IMR-90 (cell line): ENCODE measurements at regions not wholly inside any gene's neighbourhood (a gene's known extent, or its start where the extent isn't known, plus 50 kb on each side); places are given as distances from the start of the nearest gene placed in this dataset.

Source experiments
- ATAC-seq: fragments of 200-7000 bp; cut with Tn5 transposase; 2 replicates; pipeline ENCODE4 v1.9.1; 2020; ENCODE audit warnings: low read depth, mild to moderate bottlenecking, moderate library complexity
- BruUV-seq: library from RNA; stranded (reverse); fragments of 400-500 nt; replicated peaks from 2 replicates; lab custom pipeline; 2021; lab: Mats Ljungman, UMichigan
- CTCF ChIA-PET: fragments of 300-600 bp; formaldehyde crosslinking; extraction: SDS; loops from one replicate; lab custom pipeline; 2021; ENCODE audit warnings: antibody characterized with exemption; lab: Yijun Ruan, JAX
- POLR2A ChIA-PET: fragments of 300-600 bp; sonication (Branson Sonifier 250); formaldehyde crosslinking; loops from one replicate; lab custom pipeline; 2022; ENCODE audit warnings: antibody characterized with exemption; ENCODE audit not compliant: unreplicated experiment; lab: Charles Lee
- DNase-seq: peaks from one replicate; pipeline ENCODE4 v3.0.0; 2013
- H2AFZ ChIP-seq: replicated peaks from 2 replicates; pipeline ENCODE3; 2013; ENCODE audit warnings: low read length, mild to moderate bottlenecking; ENCODE audit not compliant: poor library complexity
- H2AK5ac ChIP-seq: 2 replicates; pipeline ENCODE4 v1.6.1; 2013; ENCODE audit warnings: low read depth, low read length, inconsistent platforms
- H2AK9ac ChIP-seq: replicated peaks from 2 replicates; pipeline ENCODE3; 2013; ENCODE audit warnings: mild to moderate bottlenecking, low read depth, low read length, moderate library complexity; ENCODE audit not compliant: poor library complexity
- H2BK120ac ChIP-seq: 2 replicates; pipeline ENCODE4 v1.6.1; 2013; ENCODE audit warnings: low read depth, low read length, inconsistent platforms
- H2BK15ac ChIP-seq: 3 replicates; pipeline ENCODE4 v1.6.1; 2013; ENCODE audit warnings: low read depth, low read length, inconsistent platforms
- H2BK20ac ChIP-seq: 2 replicates; pipeline ENCODE4 v1.6.1; 2013; ENCODE audit warnings: low read depth, mild to moderate bottlenecking, inconsistent platforms, low read length, moderate library complexity
- H2BK5ac ChIP-seq: 2 replicates; pipeline ENCODE4 v1.6.1; 2013; ENCODE audit warnings: mild to moderate bottlenecking, low read depth, low read length, inconsistent platforms; ENCODE audit not compliant: poor library complexity, severe bottlenecking
- H3K14ac ChIP-seq: replicated peaks from 2 replicates; pipeline ENCODE4 v1.6.1; 2013; ENCODE audit warnings: low read depth, low read length, inconsistent platforms
- H3K18ac ChIP-seq: 2 replicates; pipeline ENCODE4 v1.6.1; 2013; ENCODE audit warnings: low read depth, low read length, control low read depth
- H3K23ac ChIP-seq: 2 replicates; pipeline ENCODE4 v1.6.1; 2013; ENCODE audit warnings: low read depth, low read length, inconsistent platforms
- H3K27ac ChIP-seq: 2 replicates; pipeline ENCODE4 v1.5.1; 2013; ENCODE audit warnings: mild to moderate bottlenecking, control low read depth, low read length; ENCODE audit not compliant: insufficient read depth
- H3K27me3 ChIP-seq: 2 replicates; pipeline ENCODE4 v1.6.1; 2013; ENCODE audit warnings: low read length; ENCODE audit not compliant: control insufficient read depth, insufficient read depth
- H3K36me3 ChIP-seq: 2 replicates; pipeline ENCODE4 v1.6.1; 2013; ENCODE audit warnings: low read length, mixed read lengths; ENCODE audit not compliant: control insufficient read depth, insufficient read depth
- H3K4ac ChIP-seq: 2 replicates; pipeline ENCODE4 v1.6.1; 2013; ENCODE audit warnings: low read depth, low read length, inconsistent platforms
- H3K4me1 ChIP-seq: 2 replicates; pipeline ENCODE4 v1.6.1; 2013; ENCODE audit warnings: low read length, mixed read lengths; ENCODE audit not compliant: control insufficient read depth, insufficient read depth
- H3K4me2 ChIP-seq: 2 replicates; pipeline ENCODE4 v1.6.1; 2013; ENCODE audit warnings: low read depth, mild to moderate bottlenecking, control low read depth, low read length, moderate library complexity
- H3K4me3 ChIP-seq: 2 replicates; pipeline ENCODE4 v1.5.1; 2013; ENCODE audit warnings: low read depth, mild to moderate bottlenecking, control low read depth, low read length, moderate library complexity; ENCODE audit not compliant: insufficient read depth
- H3K56ac ChIP-seq: 2 replicates; pipeline ENCODE4 v1.6.1; 2013; ENCODE audit warnings: low read length, inconsistent platforms; ENCODE audit not compliant: insufficient read depth; ENCODE audit errors: extremely low read depth
- H3K79me1 ChIP-seq, 2 experiments: 2 replicates each; pipeline ENCODE4 v1.6.1; 2013; ENCODE audit warnings: low read length in 2 of 2, inconsistent platforms in 1 of 2, low read depth in 1 of 2
- H3K9ac ChIP-seq: 2 replicates; pipeline ENCODE4 v1.6.1; 2013; ENCODE audit warnings: low read depth, low read length, control low read depth
- H3K9me1 ChIP-seq: 2 replicates; pipeline ENCODE4 v1.6.1; 2013; ENCODE audit warnings: low read length, inconsistent platforms; ENCODE audit not compliant: insufficient read depth
- H3K9me3 ChIP-seq: 2 replicates; pipeline ENCODE4 v1.6.1; 2013; ENCODE audit warnings: low read length; ENCODE audit not compliant: control insufficient read depth, insufficient read depth
- H4K20me1 ChIP-seq: 2 replicates; pipeline ENCODE4 v1.6.1; 2013; ENCODE audit warnings: low read length, inconsistent platforms; ENCODE audit not compliant: insufficient read depth
- H4K5ac ChIP-seq: 2 replicates; pipeline ENCODE4 v1.6.1; 2013; ENCODE audit warnings: mild to moderate bottlenecking, low read depth, low read length, control low read depth
- H4K8ac ChIP-seq, 2 experiments: 2 replicates each; pipeline ENCODE4 v1.6.1; 2013; ENCODE audit warnings: low read depth in 2 of 2, low read length in 2 of 2, control low read depth in 1 of 2, inconsistent platforms in 1 of 2
- H4K91ac ChIP-seq: 2 replicates; pipeline ENCODE4 v1.6.1; 2013; ENCODE audit warnings: low read depth, low read length, inconsistent platforms; ENCODE audit not compliant: insufficient read depth
- BHLHE40 ChIP-seq: fragments of 150-350 bp; IDR thresholded peaks from 2 replicates; pipeline ENCODE4 v1.6.1; 2016; ENCODE audit warnings: mild to moderate bottlenecking, low read depth, low read length
- CEBPB ChIP-seq: IDR thresholded peaks from 2 replicates; pipeline ENCODE4 v1.6.1; 2012; ENCODE audit warnings: low read depth, low read length, improper control_type of control experiment
- CHD1 ChIP-seq: IDR thresholded peaks from 2 replicates; pipeline ENCODE4 v1.6.1; 2012; ENCODE audit warnings: low read depth, low read length, improper control_type of control experiment
- CTCF ChIP-seq: conservative IDR thresholded peaks from 2 replicates; pipeline ENCODE4 v1.5.1; 2012; ENCODE audit warnings: mild to moderate bottlenecking, low read depth, low read length, improper control_type of control experiment
- ELK1 ChIP-seq: fragments of 150-350 bp; IDR thresholded peaks from 2 replicates; pipeline ENCODE4 v1.6.1; 2016; ENCODE audit warnings: low read depth, mild to moderate bottlenecking, low read length, moderate library complexity, borderline replicate concordance
- FOS ChIP-seq: fragments of 150-350 bp; IDR thresholded peaks from 2 replicates; pipeline ENCODE4 v1.6.1; 2016; ENCODE audit warnings: low read depth, low read length
- MAFK ChIP-seq: IDR thresholded peaks from 2 replicates; pipeline ENCODE4 v1.6.1; 2012; ENCODE audit warnings: low read depth, low read length, improper control_type of control experiment
- MAZ ChIP-seq: IDR thresholded peaks from 2 replicates; pipeline ENCODE4 v1.6.1; 2012; ENCODE audit warnings: low read depth, mild to moderate bottlenecking, low read length, improper control_type of control experiment, moderate library complexity, borderline replicate concordance
- MXI1 ChIP-seq: IDR thresholded peaks from 2 replicates; pipeline ENCODE4 v1.6.1; 2012; ENCODE audit warnings: low read depth, mild to moderate bottlenecking, low read length, moderate library complexity, borderline replicate concordance
- NFE2L2 ChIP-seq: fragments of 150-350 bp; IDR thresholded peaks from 2 replicates; pipeline ENCODE4 v1.6.1; 2016; ENCODE audit warnings: low read depth, mild to moderate bottlenecking, low read length
- POLR2A ChIP-seq: IDR thresholded peaks from 2 replicates; pipeline ENCODE4 v1.6.1; 2012; ENCODE audit warnings: mild to moderate bottlenecking, low read depth, low read length
- RAD21 ChIP-seq: IDR thresholded peaks from 2 replicates; pipeline ENCODE4 v1.6.1; 2012; ENCODE audit warnings: low read length, improper control_type of control experiment
- RCOR1 ChIP-seq: IDR thresholded peaks from 2 replicates; pipeline ENCODE4 v1.6.1; 2012; ENCODE audit warnings: mild to moderate bottlenecking, low read length, improper control_type of control experiment; ENCODE audit not compliant: insufficient replicate concordance
- RFX5 ChIP-seq: IDR thresholded peaks from 2 replicates; pipeline ENCODE4 v1.8.0; 2012; ENCODE audit warnings: low read depth, mild to moderate bottlenecking, low read length, moderate library complexity
- SMC3 ChIP-seq: fragments of 150-350 bp; IDR thresholded peaks from 2 replicates; pipeline ENCODE4 v1.6.1; 2016; ENCODE audit warnings: low read depth, mild to moderate bottlenecking, antibody characterized with exemption, low read length, moderate library complexity
- USF2 ChIP-seq: fragments of 150-350 bp; IDR thresholded peaks from 2 replicates; pipeline ENCODE4 v1.6.1; 2017; ENCODE audit warnings: mild to moderate bottlenecking, antibody characterized with exemption, low read length, low read depth
- WGBS, 2 experiments: methylation state at CpG; one replicate each; pipeline versions ENCODE4 v1.1.5 to v1.1.7; 2013; ENCODE audit warnings: missing lambda C conversion rate in 2 of 2; ENCODE audit not compliant: insufficient read length in 1 of 2; ENCODE audit errors: extremely low coverage in 2 of 2; 5-methylcytosine and 5-hydroxymethylcytosine counted together
- dilution Hi-C: fragments of 300-500 bp; cut with HindIII; formaldehyde crosslinking; loops from one replicate; pipeline ENCODE4 v1.14.3; 2018; ENCODE audit warnings: low sequenced_read_pairs; ENCODE audit not compliant: unreplicated experiment
- in situ Hi-C: fragments of 300-500 bp; cut with MboI; formaldehyde crosslinking; loops from 3 replicates; pipeline ENCODE4 v1.14.3; 2019; ENCODE audit warnings: low sequenced_read_pairs, inconsistent platforms, mixed read lengths
- intact Hi-C: fragments of 100-400 bp; cut with micrococcal nuclease; formaldehyde crosslinking; loops from 2 replicates; pipeline ENCODE4 v1.10.0; 2022

DNA sequence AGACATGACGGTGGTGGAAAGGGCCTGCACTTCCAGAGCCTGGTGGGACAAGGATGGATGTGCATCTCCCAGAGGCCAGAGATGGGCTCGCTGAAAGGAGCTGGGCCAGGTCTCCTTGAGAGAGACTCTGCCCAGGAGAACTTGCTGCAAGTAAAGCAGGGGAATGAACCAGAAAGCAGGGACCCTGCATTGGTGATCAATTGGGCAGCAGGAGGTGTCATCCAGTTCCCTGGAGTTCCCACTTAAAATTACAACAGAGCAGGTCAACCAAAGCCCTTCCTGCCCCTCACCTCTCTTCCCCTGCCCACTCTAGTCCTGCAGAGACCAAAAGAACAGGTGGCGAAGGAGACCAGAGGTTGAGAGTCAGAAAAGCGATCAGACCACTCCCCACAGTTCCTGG lies 69.7 kb upstream of the CAB39 start:
- no peak overlapping the region for H2BK120ac ChIP-seq
- POLR2A ChIA-PET: no interaction called here
- no peaks in the 10 kb centered on the region for H4K20me1 ChIP-seq
- no peak overlapping the region for H4K8ac ChIP-seq
- H3K23ac ChIP-seq: no peak overlapping the region
- H3K14ac ChIP-seq: no peak overlapping the region
- no peak overlapping the region for H3K4me2 ChIP-seq
- H3K9ac ChIP-seq: no peak overlapping the region
- H4K91ac ChIP-seq: no peak overlapping the region
- H2BK15ac ChIP-seq: no peak overlapping the region
- H2AK9ac ChIP-seq: no peak overlapping the region
- no peak overlapping the region for H2AK5ac ChIP-seq
- no TSS peak for BruUV-seq
- no peaks in the 10 kb centered on the region for H3K36me3 ChIP-seq
- no peak for ATAC-seq
- H3K79me1 ChIP-seq: no peaks in the 10 kb centered on the region
- H2BK5ac ChIP-seq: no peak overlapping the region
- no peak for TF ChIP-seq POLR2A
- TF ChIP-seq ELK1: no peak
- no peak for TF ChIP-seq NFE2L2
- no peak for TF ChIP-seq CHD1
- TF ChIP-seq CEBPB: no peak
- TF ChIP-seq MAFK: no peak
- TF ChIP-seq MAZ: no peak
- no peak for TF ChIP-seq RFX5
- no peak for TF ChIP-seq USF2
- TF ChIP-seq RCOR1: no peak
- no peak for TF ChIP-seq BHLHE40
- TF ChIP-seq FOS: no peak
- no peak for TF ChIP-seq CTCF
- no peak for TF ChIP-seq SMC3
- no peak for TF ChIP-seq RAD21
- no peak for TF ChIP-seq MXI1
- WGBS, 2 experiments: no CpG with 5 or more reads among the region's 4 CpGs
- in situ Hi-C loops: no loop called here
- no peak overlapping the region for H2AFZ ChIP-seq
- no peak overlapping the region for H2BK20ac ChIP-seq
- no peaks in the 10 kb centered on the region for H3K27me3 ChIP-seq
- H3K4me1 ChIP-seq: 0 out of 2 replicates have a peak, but pooled peaks cover 1% of the 10 kb centered on the region
- H3K56ac ChIP-seq: no peak overlapping the region
- no peak overlapping the region for H3K4ac ChIP-seq
- H3K4me3 ChIP-seq: no peak overlapping the region
- intact Hi-C loops: no loop called here
- no peak overlapping the region for H4K5ac ChIP-seq
- dilution Hi-C loops: no loop called here
- peaks cover 4% of the 10 kb centered on the region; the same call in 1 of the 2 replicates for H3K9me1 ChIP-seq
- H3K9me3 ChIP-seq: no peaks in the 10 kb centered on the region
- no peak overlapping the region for H3K18ac ChIP-seq
- DNase-seq: no peak
- no peak overlapping the region for H3K27ac ChIP-seq
- CTCF ChIA-PET: no interaction called here
